ENCODE measurements at regions not wholly inside any gene's neighbourhood (a gene's known extent, or its start where the extent isn't known, plus 50 kb on each side); places are given as distances from the start of the nearest gene placed in this dataset.

- TF ChIP-seq EZH2phosphoT487 (IDR thresholded peaks at IDR 0.05; ENCODE audit: unreplicated experiment) (no peak), CTCF (conservative IDR thresholded peaks at IDR 0.05; ENCODE audit: low read depth in 2 of 2) (no peak), REST (IDR thresholded peaks at IDR 0.05; ENCODE audit: unreplicated experiment) (no peak), EZH2 (IDR thresholded peaks at IDR 0.05; ENCODE audit: low read depth, unreplicated experiment) (no peak), JUNB (IDR thresholded peaks at IDR 0.05; ENCODE audit: unreplicated experiment) (no peak), CREB1 (CRISPR knock-in tag; IDR thresholded peaks at IDR 0.05; ENCODE audit: low read depth) (no peak), STAT1 (IDR thresholded peaks at IDR 0.05; ENCODE audit: unreplicated experiment) (no peak)
Measured at GRCh38 chr17:71849783-71850768, 270.7 kb upstream of the SOX9 start.

Measured in GM23338 (cell line).